ENCODE measurements at regions not wholly inside any gene's neighbourhood (a gene's known extent, or its start where the extent isn't known, plus 50 kb on each side); places are given as distances from the start of the nearest gene placed in this dataset.
"Not testable (repeated sequence)": the region's sequence is repeated elsewhere in the genome, so short reads cannot be mapped to it uniquely, and the experiment has no call there.

GRCh38 chr3:8312685-8313084, 188.9 kb upstream of the LMCD1 start:
- DNase-seq (ENCODE audit: low read depth), result no peak

- no peak for DNase-seq (ENCODE audit: low read depth)
These were observed 187.9 kb upstream of the LMCD1 start for GRCh38 chr3:8313560-8314267.

- not testable (repeated sequence) for DNase-seq (ENCODE audit: low read depth)
These were observed 186.1 kb upstream of the LMCD1 start for GRCh38 chr3:8315526-8315925.

- DNase-seq (ENCODE audit: low read depth), result no peak
These were observed 183.7 kb upstream of the LMCD1 start for GRCh38 chr3:8317661-8318649.

- no peak for DNase-seq (ENCODE audit: low read depth)
These were observed 181.5 kb upstream of the LMCD1 start for GRCh38 chr3:8319935-8320634.

GRCh38 chr3:8320711-8321458, 180.7 kb upstream of the LMCD1 start:
- no peak for DNase-seq (ENCODE audit: low read depth)

- no peak for DNase-seq (ENCODE audit: low read depth)
These were observed 176.9 kb upstream of the LMCD1 start for GRCh38 chr3:8324747-8325146.

- DNase-seq (ENCODE audit: low read depth), result no peak
These were observed 176.3 kb upstream of the LMCD1 start for GRCh38 chr3:8325306-8325705.

- not testable (repeated sequence) for DNase-seq (ENCODE audit: low read depth)
These were observed 175.8 kb upstream of the LMCD1 start for GRCh38 chr3:8325833-8326232.

- DNase-seq (ENCODE audit: low read depth), result no peak
These were observed 173.9 kb upstream of the LMCD1 start for GRCh38 chr3:8327739-8328138.

- DNase-seq (ENCODE audit: low read depth), result no peak
These were observed 172.7 kb upstream of the LMCD1 start for GRCh38 chr3:8328967-8329366.

- DNase-seq (ENCODE audit: low read depth), result no peak
These were observed 172.0 kb upstream of the LMCD1 start for GRCh38 chr3:8329598-8329997.

- DNase-seq (ENCODE audit: low read depth), result no peak
These were observed 165.2 kb upstream of the LMCD1 start for GRCh38 chr3:8336456-8336855.

GRCh38 chr3:8338424-8338823, 163.2 kb upstream of the LMCD1 start:
- DNase-seq (ENCODE audit: low read depth), result no peak

- no peak for DNase-seq (ENCODE audit: low read depth)
These were observed 159.8 kb upstream of the LMCD1 start for GRCh38 chr3:8341821-8342247.

- no peak for DNase-seq (ENCODE audit: low read depth)
These were observed 158.6 kb upstream of the LMCD1 start for GRCh38 chr3:8343058-8343457.

GRCh38 chr3:8345398-8345797, 156.2 kb upstream of the LMCD1 start:
- no peak for DNase-seq (ENCODE audit: low read depth)

GRCh38 chr3:8348076-8348475, 153.5 kb upstream of the LMCD1 start:
- DNase-seq (ENCODE audit: low read depth), result no peak

- DNase-seq (ENCODE audit: low read depth), result no peak
These were observed 149.1 kb upstream of the LMCD1 start for GRCh38 chr3:8352475-8352874.

GRCh38 chr3:8353364-8353763, 148.3 kb upstream of the LMCD1 start:
- no peak for DNase-seq (ENCODE audit: low read depth)

GRCh38 chr3:8355346-8355745, 146.3 kb upstream of the LMCD1 start:
- no peak for DNase-seq (ENCODE audit: low read depth)

GRCh38 chr3:8356066-8356465, 145.6 kb upstream of the LMCD1 start:
- DNase-seq (ENCODE audit: low read depth), result not testable (repeated sequence)
